ENCODE measurements at regions not wholly inside any gene's neighbourhood (a gene's known extent, or its start where the extent isn't known, plus 50 kb on each side); places are given as distances from the start of the nearest gene placed in this dataset.

DNA sequence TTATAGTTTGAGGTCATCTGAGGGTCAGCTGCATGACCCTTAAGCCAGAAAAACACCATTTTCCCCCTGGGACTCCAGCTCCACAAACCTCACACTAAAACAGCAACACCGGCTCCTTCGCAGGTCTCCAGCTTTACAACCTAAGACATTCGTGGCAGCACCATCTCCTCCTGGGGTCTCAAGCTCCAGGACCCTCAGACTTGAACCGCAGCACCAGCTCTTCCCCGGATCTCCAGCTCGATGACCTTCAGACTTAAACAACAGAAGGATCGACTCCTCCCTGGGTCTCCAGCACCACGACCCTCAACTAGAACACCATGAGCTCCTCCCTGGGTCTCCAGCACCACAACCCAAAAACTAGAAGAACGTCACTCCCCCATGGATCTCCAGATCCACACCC is 233.7 kb upstream of the CNTN6 start:
- TF ChIP-seq MYC (IDR thresholded peaks at IDR 0.05; ENCODE audit: low read depth, low read length) (no peak), POLR2A (IDR thresholded peaks at IDR 0.05; ENCODE audit: extremely low read depth, insufficient read length) (no peak)
- TF ChIP-seq, protein P1, sequence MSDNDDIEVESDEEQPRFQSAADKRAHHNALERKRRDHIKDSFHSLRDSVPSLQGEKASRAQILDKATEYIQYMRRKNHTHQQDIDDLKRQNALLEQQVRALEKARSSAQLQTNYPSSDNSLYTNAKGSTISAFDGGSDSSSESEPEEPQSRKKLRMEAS (IDR thresholded peaks at IDR 0.05; ENCODE audit: low read depth, low read length) = no peak
